H7 (cell line): ENCODE measurements at regions not wholly inside any gene's neighbourhood (a gene's known extent, or its start where the extent isn't known, plus 50 kb on each side); places are given as distances from the start of the nearest gene placed in this dataset.

Source experiments
- DNase-seq: peaks from one replicate; pipeline ENCODE4 v3.0.0; 2012
- H3K27me3 ChIP-seq: 2 replicates; pipeline ENCODE4 v1.6.0; 2011; ENCODE audit warnings: mild to moderate bottlenecking, low read length; ENCODE audit not compliant: control insufficient read depth, insufficient read depth
- H3K36me3 ChIP-seq: replicated peaks from 2 replicates; pipeline ENCODE4 v1.5.1; 2011; ENCODE audit warnings: low read length; ENCODE audit not compliant: control insufficient read depth, insufficient read depth
- H3K4me3 ChIP-seq: 2 replicates; pipeline ENCODE4 v1.5.1; 2011; ENCODE audit warnings: low read depth, mild to moderate bottlenecking, control low read depth, low read length, moderate library complexity; ENCODE audit not compliant: insufficient read depth

- no peak overlapping the region for H3K4me3 ChIP-seq
- H3K27me3 ChIP-seq, result no peaks in the 10 kb centered on the region
- no peaks in the 10 kb centered on the region for H3K36me3 ChIP-seq
- no peak for DNase-seq
These were observed 83.5 kb upstream of the DTNA start for GRCh38 chr18:34626404-34627136.

GRCh38 chr18:34627137-34627920 is 82.8 kb upstream of the DTNA start:
- Histone ChIP-seq H3K4me3 (no peak overlapping the region), H3K36me3 (no peaks in the 10 kb centered on the region), H3K27me3 (no peaks in the 10 kb centered on the region)
- no peak for DNase-seq

- H3K27me3 ChIP-seq, result no peaks in the 10 kb centered on the region
- no peaks in the 10 kb centered on the region for H3K36me3 ChIP-seq
- H3K4me3 ChIP-seq, result no peak overlapping the region
- DNase-seq, result no peak
These were observed 78.8 kb upstream of the DTNA start for GRCh38 chr18:34631093-34631966.

- Histone ChIP-seq H3K27me3 (no peaks in the 10 kb centered on the region), H3K4me3 (no peak overlapping the region), H3K36me3 (no peaks in the 10 kb centered on the region)
- no peak for DNase-seq
These were observed 77.8 kb upstream of the DTNA start for GRCh38 chr18:34632321-34632720.

GRCh38 chr18:34633368-34633767 is 76.7 kb upstream of the DTNA start:
- no peaks in the 10 kb centered on the region for H3K27me3 ChIP-seq
- no peaks in the 10 kb centered on the region for H3K36me3 ChIP-seq
- H3K4me3 ChIP-seq, result no peak overlapping the region
- DNase-seq, result no peak

GRCh38 chr18:34637094-34637801 is 72.8 kb upstream of the DTNA start:
- DNase-seq, result no peak
- no peaks in the 10 kb centered on the region for H3K27me3 ChIP-seq

GRCh38 chr18:34639687-34640086 is 70.4 kb upstream of the DTNA start:
- no peak for DNase-seq
- Histone ChIP-seq H3K27me3 (no peaks in the 10 kb centered on the region), H3K36me3 (no peaks in the 10 kb centered on the region), H3K4me3 (no peak overlapping the region)

More at GRCh38 chr18:34637094-34637801, 72.8 kb upstream of the DTNA start:
- H3K36me3 ChIP-seq, result no peaks in the 10 kb centered on the region
- H3K4me3 ChIP-seq, result no peak overlapping the region

GRCh38 chr18:34640276-34640675 is 69.8 kb upstream of the DTNA start:
- DNase-seq, result no peak
- no peaks in the 10 kb centered on the region for H3K27me3 ChIP-seq
- no peak overlapping the region for H3K4me3 ChIP-seq
- no peaks in the 10 kb centered on the region for H3K36me3 ChIP-seq

- H3K4me3 ChIP-seq, result no peak overlapping the region
- no peak for DNase-seq
- no peaks in the 10 kb centered on the region for H3K36me3 ChIP-seq
- H3K27me3 ChIP-seq, result no peaks in the 10 kb centered on the region
These were observed 66.1 kb upstream of the DTNA start for GRCh38 chr18:34643989-34644388.

- no peaks in the 10 kb centered on the region for H3K27me3 ChIP-seq
- peak; percentile 7 for DNase-seq
- H3K36me3 ChIP-seq, result no peaks in the 10 kb centered on the region
- no peak overlapping the region for H3K4me3 ChIP-seq
These were observed 62.8 kb upstream of the DTNA start for GRCh38 chr18:34647251-34647650.

GRCh38 chr18:34648269-34648985 is 61.7 kb upstream of the DTNA start:
- no peaks in the 10 kb centered on the region for H3K27me3 ChIP-seq

GRCh38 chr18:34649080-34649479 is 61.0 kb upstream of the DTNA start:
- no peaks in the 10 kb centered on the region for H3K27me3 ChIP-seq
- no peak for DNase-seq
- no peaks in the 10 kb centered on the region for H3K36me3 ChIP-seq
- H3K4me3 ChIP-seq, result no peak overlapping the region

More at GRCh38 chr18:34648269-34648985, 61.7 kb upstream of the DTNA start:
- Histone ChIP-seq H3K36me3 (no peaks in the 10 kb centered on the region), H3K4me3 (no peak overlapping the region)
- no peak for DNase-seq

- DNase-seq, result no peak
- H3K27me3 ChIP-seq, result no peaks in the 10 kb centered on the region
- H3K4me3 ChIP-seq, result no peak overlapping the region
- no peaks in the 10 kb centered on the region for H3K36me3 ChIP-seq
These were observed 60.0 kb upstream of the DTNA start for GRCh38 chr18:34650121-34650545.
